ENCODE measurements at regions not wholly inside any gene's neighbourhood (a gene's known extent, or its start where the extent isn't known, plus 50 kb on each side); places are given as distances from the start of the nearest gene placed in this dataset.

DNA sequence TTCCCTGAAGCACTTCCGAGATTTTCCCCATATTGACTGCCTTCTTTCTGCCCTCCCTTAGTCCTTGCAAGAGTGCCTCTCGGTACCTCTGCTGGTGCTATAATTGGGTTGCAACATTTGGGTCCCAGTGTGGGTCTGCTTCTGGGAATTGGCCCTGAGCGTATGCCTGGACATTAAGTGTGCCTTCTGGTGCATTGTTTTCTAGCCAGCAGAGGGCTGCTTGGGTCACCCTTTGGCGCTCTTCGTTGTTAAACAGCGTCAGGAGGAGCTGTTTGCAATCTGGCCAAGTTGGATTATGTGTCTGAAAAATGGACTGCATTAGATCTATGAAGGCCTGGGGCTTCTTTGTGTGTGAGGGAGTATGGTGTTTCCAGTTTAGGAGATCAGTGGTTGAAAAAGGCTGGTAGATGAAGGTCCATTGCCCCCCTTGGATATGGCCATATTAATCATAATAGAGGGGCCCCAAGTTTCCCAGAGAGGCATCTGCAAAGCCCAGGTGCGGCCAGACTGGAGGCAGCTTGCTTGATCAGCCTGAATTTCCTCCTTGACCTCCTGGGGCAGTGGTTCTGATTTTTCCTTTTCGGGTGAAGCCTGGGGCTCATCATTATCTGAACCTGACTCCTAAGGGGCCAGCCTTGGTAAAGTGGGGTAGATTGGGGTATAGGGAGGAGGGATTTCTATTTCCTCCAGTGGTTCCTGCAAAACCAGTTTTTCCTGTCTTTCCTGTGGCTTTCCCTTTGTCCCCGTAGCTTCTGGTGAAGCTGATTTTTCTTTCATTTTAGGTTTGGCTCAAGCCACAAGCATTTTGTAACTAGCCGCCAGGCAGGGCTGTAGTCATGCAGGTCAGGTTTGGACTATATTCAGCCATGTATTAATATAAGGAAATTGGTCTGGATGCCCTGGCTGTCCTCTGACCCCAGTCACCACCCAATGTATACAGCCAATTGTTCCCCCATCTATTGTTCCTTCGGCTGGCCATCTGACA, 85.4 kb upstream of the GPR6 start:
- Histone ChIP-seq H3K4me3 (ENCODE audit: low read length) (no peak overlapping the region), H3K27ac (ENCODE audit: low read depth in 1 of 2, low read length in 2 of 2) (no peak overlapping the region), H3K27me3 (ENCODE audit: control insufficient read depth in 1 of 2, insufficient read depth in 2 of 2, low read length in 2 of 2) (no peaks in the 10 kb centered on the region), H3K9me3 (ENCODE audit: control insufficient read depth in 1 of 2, insufficient read depth in 1 of 2, low read length in 2 of 2) (no peaks in the 10 kb centered on the region), H3K4me1 (ENCODE audit: insufficient read depth, low read length) (no peaks in the 10 kb centered on the region), H3K36me3 (ENCODE audit: insufficient read depth, low read length) (no peaks in the 10 kb centered on the region)
- H3K36me3 Mint-ChIP-seq (ENCODE audit: low read depth), result no peaks in the 10 kb centered on the region
- H3K27me3 Mint-ChIP-seq, result peaks cover 5% of the 10 kb centered on the region
- no peak overlapping the region for H3K27ac Mint-ChIP-seq
- H3K9me3 Mint-ChIP-seq, result no peaks in the 10 kb centered on the region
- POLR2A ChIA-PET, result no interaction called here
- intact Hi-C loops (cut with DNase I, micrococcal nuclease), result no loop called here
- no peak for TF ChIP-seq CTCF (IDR thresholded peaks at IDR 0.05)
- no peak overlapping the region for H3K4me3 Mint-ChIP-seq
- DNase-seq (no peak), ATAC-seq (ENCODE audit: poor library complexity) (no peak)
- no peaks in the 10 kb centered on the region for H3K4me1 Mint-ChIP-seq (ENCODE audit: low read depth)
- CTCF ChIA-PET, result no interaction called here

DNA sequence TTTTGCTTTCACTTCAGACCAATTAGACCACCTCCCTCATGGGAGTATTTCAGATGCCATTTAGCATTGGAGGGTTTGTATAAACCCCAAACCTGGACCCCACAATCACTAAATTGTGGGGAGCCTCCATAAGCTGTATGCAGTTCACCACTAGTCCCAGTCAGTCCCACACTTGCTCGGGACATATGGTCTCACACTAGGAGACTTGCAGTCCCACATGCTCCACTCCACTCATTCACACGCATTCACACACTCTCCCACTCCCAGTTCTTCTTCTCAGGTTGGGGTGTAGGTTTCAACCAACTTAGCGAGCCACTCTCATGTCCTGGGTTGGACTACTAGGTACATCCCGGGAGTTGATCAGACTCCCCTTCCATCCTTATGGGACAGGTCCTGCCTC, 84.5 kb upstream of the GPR6 start:
- Mint-ChIP-seq H3K9me3 (no peaks in the 10 kb centered on the region), H3K4me1 (ENCODE audit: low read depth) (no peaks in the 10 kb centered on the region), H3K36me3 (ENCODE audit: low read depth) (no peaks in the 10 kb centered on the region), H3K27me3 (peaks cover 8% of the 10 kb centered on the region), H3K27ac (no peak overlapping the region), H3K4me3 (no peak overlapping the region)
- ATAC-seq (ENCODE audit: poor library complexity) (no peak), DNase-seq (no peak)
- Histone ChIP-seq H3K36me3 (ENCODE audit: insufficient read depth, low read length) (no peaks in the 10 kb centered on the region), H3K9me3 (ENCODE audit: control insufficient read depth in 1 of 2, insufficient read depth in 1 of 2, low read length in 2 of 2) (no peaks in the 10 kb centered on the region), H3K4me1 (ENCODE audit: insufficient read depth, low read length) (no peaks in the 10 kb centered on the region), H3K27me3 (ENCODE audit: control insufficient read depth in 1 of 2, insufficient read depth in 2 of 2, low read length in 2 of 2) (peaks cover 0 to 4% of the 10 kb centered on the region in 2 experiments), H3K27ac (ENCODE audit: low read depth in 1 of 2, low read length in 2 of 2) (no peak overlapping the region), H3K4me3 (ENCODE audit: low read length) (no peak overlapping the region)
- CTCF ChIA-PET, result no interaction called here
- POLR2A ChIA-PET, result no interaction called here
- no peak for TF ChIP-seq CTCF (IDR thresholded peaks at IDR 0.05)
- intact Hi-C loops (cut with DNase I, micrococcal nuclease), result no loop called here

DNA sequence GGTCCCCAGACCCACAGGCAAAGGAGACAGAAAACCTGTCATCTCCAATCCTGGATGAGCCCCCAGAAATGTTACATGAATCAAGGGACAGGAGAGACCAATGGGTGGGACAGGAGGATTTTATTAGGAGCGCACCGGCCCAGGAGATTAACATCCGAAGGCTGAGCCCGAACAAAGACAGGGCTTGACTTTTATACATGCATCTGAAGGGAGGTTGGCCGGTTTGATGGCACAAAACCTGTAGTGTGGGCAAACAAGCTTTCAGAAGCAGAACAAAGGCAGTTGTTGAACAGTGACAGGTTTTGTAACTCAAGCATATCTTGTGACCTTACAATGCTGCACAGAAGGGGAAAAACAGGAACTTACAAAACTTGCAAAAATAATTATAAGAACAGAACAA, 83.9 kb upstream of the GPR6 start:
- POLR2A ChIA-PET, result no interaction called here
- H3K4me3 Mint-ChIP-seq, result no peak overlapping the region
- intact Hi-C loops (cut with DNase I, micrococcal nuclease), result no loop called here

More for the DNA sequence above, 83.9 kb upstream of the GPR6 start:
- CTCF ChIA-PET, result no interaction called here
- no peaks in the 10 kb centered on the region for H3K4me1 Mint-ChIP-seq (ENCODE audit: low read depth)
- Histone ChIP-seq H3K4me3 (ENCODE audit: low read length) (no peak overlapping the region), H3K9me3 (ENCODE audit: control insufficient read depth in 1 of 2, insufficient read depth in 1 of 2, low read length in 2 of 2) (no peaks in the 10 kb centered on the region), H3K36me3 (ENCODE audit: insufficient read depth, low read length) (no peaks in the 10 kb centered on the region), H3K27ac (ENCODE audit: low read depth in 1 of 2, low read length in 2 of 2) (no peak overlapping the region), H3K4me1 (ENCODE audit: insufficient read depth, low read length) (no peaks in the 10 kb centered on the region), H3K27me3 (ENCODE audit: control insufficient read depth in 1 of 2, insufficient read depth in 2 of 2, low read length in 2 of 2) (peaks cover 0 to 4% of the 10 kb centered on the region in 2 experiments)
- DNase-seq, result peak in 2 of 14 experiments; percentile 17
- no peaks in the 10 kb centered on the region for H3K36me3 Mint-ChIP-seq (ENCODE audit: low read depth)
- no peak overlapping the region for H3K27ac Mint-ChIP-seq
- no peaks in the 10 kb centered on the region for H3K9me3 Mint-ChIP-seq
- no peak for TF ChIP-seq CTCF (IDR thresholded peaks at IDR 0.05)
- no peak for ATAC-seq (ENCODE audit: poor library complexity)
- H3K27me3 Mint-ChIP-seq, result peaks cover 8% of the 10 kb centered on the region

All from CD4-positive, alpha-beta T cell (primary cell).